ENCODE measurements at regions not wholly inside any gene's neighbourhood (a gene's known extent, or its start where the extent isn't known, plus 50 kb on each side); places are given as distances from the start of the nearest gene placed in this dataset.

- TF ChIP-seq ARID4B (CRISPR knock-in tag; IDR thresholded peaks at IDR 0.05; ENCODE audit: borderline replicate concordance): no peak
- no peak for TF ChIP-seq SMAD3 (CRISPR knock-in tag; IDR thresholded peaks at IDR 0.05; ENCODE audit: borderline replicate concordance)
- no peak for TF ChIP-seq NFE2L1 (CRISPR knock-in tag; IDR thresholded peaks at IDR 0.05)
These were observed 81.0 kb downstream of the TMEM270 start (continued) for GRCh38 chr7:73941836-73942551.

GRCh38 chr7:73945022-73945421 is 83.0 kb upstream of the ELN start:
- Mint-ChIP-seq H3K4me1 (peaks cover 10% of the 10 kb centered on the region), H3K27ac (no peak overlapping the region), H3K4me3 (no peak overlapping the region), H3K9me3 (peaks cover 44% of the 10 kb centered on the region), H3K27me3 (ENCODE audit: low read depth) (peaks cover 5% of the 10 kb centered on the region), H3K36me3 (peaks cover 11% of the 10 kb centered on the region)
- no peak for TF ChIP-seq ZSCAN18 (CRISPR knock-in tag; IDR thresholded peaks at IDR 0.05)
- no peak for TF ChIP-seq USF1 (CRISPR knock-in tag; IDR thresholded peaks at IDR 0.05)
- TF ChIP-seq E2F5 (CRISPR knock-in tag; IDR thresholded peaks at IDR 0.05): no peak
- no peak for TF ChIP-seq ATF1 (CRISPR knock-in tag; IDR thresholded peaks at IDR 0.05)
- TF ChIP-seq AR (CRISPR knock-in tag; IDR thresholded peaks at IDR 0.05): no peak
- no peak for TF ChIP-seq NFYB (CRISPR knock-in tag; conservative IDR thresholded peaks at IDR 0.05; ENCODE audit: low read depth)
- no peak for TF ChIP-seq FOXP1 (CRISPR knock-in tag; IDR thresholded peaks at IDR 0.05; ENCODE audit: borderline replicate concordance)
- no peak for TF ChIP-seq FOXK1 (CRISPR knock-in tag; IDR thresholded peaks at IDR 0.05)
- TF ChIP-seq KAT7 (CRISPR knock-in tag; IDR thresholded peaks at IDR 0.05; ENCODE audit: borderline replicate concordance): no peak
- TF ChIP-seq MXD4 (CRISPR knock-in tag; IDR thresholded peaks at IDR 0.05; ENCODE audit: borderline replicate concordance): no peak
- TF ChIP-seq HMGXB4 (CRISPR knock-in tag; IDR thresholded peaks at IDR 0.05): no peak
- ChIA-PET CTCF (no interaction called here), POLR2A (no interaction called here)
- DNase-seq (ENCODE audit: low spot score) (no peak), ATAC-seq (no peak)
